GM23338 (cell line): ENCODE measurements at regions not wholly inside any gene's neighbourhood (a gene's known extent, or its start where the extent isn't known, plus 50 kb on each side); places are given as distances from the start of the nearest gene placed in this dataset.

ENCODE experiments used
- ATAC-seq: fragments of 200-7000 bp; cut with Tn5 transposase; 3 replicates; pipeline ENCODE4 v1.9.1; 2020
- DNase-seq: peaks from one replicate; pipeline ENCODE4 v3.0.0-alpha.2; 2015; ENCODE audit warnings: low spot score
- H2AFZ ChIP-seq: fragments of 200-600 bp; sonication (generic); 2 replicates; pipeline ENCODE4 v1.8.0; 2016; ENCODE audit warnings: antibody characterized with exemption, mild to moderate bottlenecking, moderate library complexity
- H3F3A ChIP-seq: fragments of 200-600 bp; sonication (generic); replicated peaks from 2 replicates; pipeline ENCODE4 v1.8.0; 2017; ENCODE audit warnings: antibody characterized with exemption, mixed run types, low read depth
- H3K27ac ChIP-seq: fragments of 200-600 bp; sonication (generic); 2 replicates; pipeline ENCODE4 v1.6.1; 2016; ENCODE audit warnings: low read depth
- H3K27me3 ChIP-seq: fragments of 200-600 bp; sonication (generic); 2 replicates; pipeline ENCODE4 v1.8.0; 2016; ENCODE audit warnings: mild to moderate bottlenecking, mixed run types, moderate library complexity; ENCODE audit not compliant: insufficient read depth
- H3K36me3 ChIP-seq: fragments of 200-600 bp; sonication (generic); 2 replicates; pipeline ENCODE4 v1.8.0; 2016; ENCODE audit warnings: mild to moderate bottlenecking; ENCODE audit not compliant: insufficient read depth
- H3K4me1 ChIP-seq: fragments of 200-600 bp; sonication (generic); 2 replicates; pipeline ENCODE4 v1.8.0; 2016; ENCODE audit warnings: mild to moderate bottlenecking, moderate library complexity; ENCODE audit not compliant: insufficient read depth
- H3K4me2 ChIP-seq: fragments of 200-600 bp; sonication (generic); 2 replicates; pipeline ENCODE4 v1.7.1; 2017; ENCODE audit warnings: mixed run types
- H3K4me3 ChIP-seq: fragments of 200-600 bp; sonication (generic); 2 replicates; pipeline ENCODE4 v1.6.1; 2016; ENCODE audit warnings: mixed run types
- H3K79me2 ChIP-seq: fragments of 200-600 bp; sonication (generic); replicated peaks from 2 replicates; pipeline ENCODE4 v1.8.0; 2017; ENCODE audit warnings: mild to moderate bottlenecking; ENCODE audit not compliant: insufficient read depth
- H3K9me2 ChIP-seq: fragments of 200-600 bp; sonication (generic); 2 replicates; pipeline ENCODE4 v1.8.0; 2017; ENCODE audit not compliant: insufficient read depth
- H4K20me1 ChIP-seq: fragments of 200-600 bp; sonication (generic); replicated peaks from 2 replicates; pipeline ENCODE4 v1.8.0; 2017; ENCODE audit warnings: mild to moderate bottlenecking; ENCODE audit not compliant: insufficient read depth
- H3K27ac Mint-ChIP-seq: 2 replicates; pipeline ENCODE4 v1.8.0; 2020; ENCODE audit warnings: inconsistent platforms, mild to moderate bottlenecking, moderate library complexity, mixed read lengths
- H3K27me3 Mint-ChIP-seq: 3 replicates; pipeline ENCODE4 v1.8.0; 2022; ENCODE audit warnings: low read depth, mild to moderate bottlenecking, moderate library complexity, mixed read lengths, inconsistent platforms; ENCODE audit not compliant: insufficient read depth, poor library complexity
- H3K36me3 Mint-ChIP-seq: 3 replicates; pipeline ENCODE4 v1.8.0; 2021; ENCODE audit warnings: low read depth, mild to moderate bottlenecking, inconsistent platforms, moderate library complexity, mixed read lengths
- H3K4me1 Mint-ChIP-seq: 3 replicates; pipeline ENCODE4 v1.8.0; 2020; ENCODE audit warnings: mild to moderate bottlenecking, inconsistent platforms, mixed read lengths
- H3K4me3 Mint-ChIP-seq: 3 replicates; pipeline ENCODE4 v1.8.0; 2021; ENCODE audit warnings: moderate library complexity, mild to moderate bottlenecking, inconsistent platforms, mixed read lengths
- H3K9me3 Mint-ChIP-seq: 3 replicates; pipeline ENCODE4 v1.8.0; 2020; ENCODE audit warnings: moderate library complexity, mild to moderate bottlenecking, inconsistent platforms, mixed read lengths
- CREB1 ChIP-seq: fragments of 250-450 bp; sonication (Bioruptor Pico); IDR thresholded peaks from 2 replicates; pipeline ENCODE4 v1.5.0; 2020; ENCODE audit warnings: low read depth, mild to moderate bottlenecking, moderate library complexity
- CTCF ChIP-seq, 2 experiments: fragments of 200-600 bp in 1 of 2; sonication (generic) in 1 of 2; conservative IDR thresholded peaks; 2 replicates each; pipeline versions ENCODE4 v1.5.1 to v1.6.1; 2016 to 2017; ENCODE audit warnings: antibody characterized with exemption in 2 of 2, low read depth in 2 of 2, mild to moderate bottlenecking in 2 of 2, moderate library complexity in 1 of 2
- EZH2 ChIP-seq: fragments of 200-600 bp; sonication (generic); IDR thresholded peaks from one replicate; pipeline ENCODE4 v1.8.0; 2017; ENCODE audit warnings: antibody characterized with exemption, mild to moderate bottlenecking, low read depth; ENCODE audit not compliant: unreplicated experiment
- EZH2phosphoT487 ChIP-seq: fragments of 200-600 bp; sonication (generic); IDR thresholded peaks from one replicate; pipeline ENCODE4 v1.8.1; 2018; ENCODE audit warnings: antibody characterized with exemption; ENCODE audit not compliant: unreplicated experiment
- JUNB ChIP-seq: IDR thresholded peaks from one replicate; pipeline ENCODE4 v1.6.1; 2016; ENCODE audit warnings: antibody characterized with exemption; ENCODE audit not compliant: unreplicated experiment
- NANOG ChIP-seq: IDR thresholded peaks from 2 replicates; pipeline ENCODE4 v1.6.1; 2016; ENCODE audit warnings: antibody characterized with exemption, borderline replicate concordance
- POLR2AphosphoS5 ChIP-seq: IDR thresholded peaks from 2 replicates; pipeline ENCODE4 v1.6.1; 2016; ENCODE audit warnings: antibody characterized with exemption, low read depth
- REST ChIP-seq: IDR thresholded peaks from one replicate; pipeline ENCODE4 v1.6.1; 2018; ENCODE audit warnings: antibody characterized with exemption; ENCODE audit not compliant: unreplicated experiment
- STAT1 ChIP-seq: IDR thresholded peaks from one replicate; pipeline ENCODE4 v1.6.1; 2016; ENCODE audit warnings: antibody characterized with exemption; ENCODE audit not compliant: unreplicated experiment
- ZNF114 ChIP-seq: fragments of 250-450 bp; sonication (Bioruptor Pico); IDR thresholded peaks from 2 replicates; pipeline ENCODE4 v1.5.0; 2020; ENCODE audit warnings: mild to moderate bottlenecking, moderate library complexity
- ZNF331 ChIP-seq: fragments of 250-450 bp; sonication (Bioruptor Pico); IDR thresholded peaks from 2 replicates; pipeline ENCODE4 v1.5.0; 2020; ENCODE audit warnings: low read depth, mild to moderate bottlenecking, moderate library complexity
- ZNF462 ChIP-seq: fragments of 250-450 bp; sonication (Bioruptor Pico); IDR thresholded peaks from 2 replicates; pipeline ENCODE4 v1.5.0; 2020; ENCODE audit warnings: mild to moderate bottlenecking, moderate library complexity

- TF ChIP-seq ZNF462 (no peak), STAT1 (no peak), CREB1 (CRISPR knock-in tag) (no peak), CTCF (conservative IDR thresholded peaks at IDR 0.05; ENCODE audit: low read depth in 2 of 2) (no peak), ZNF114 (CRISPR knock-in tag) (no peak), NANOG (no peak), ZNF331 (CRISPR knock-in tag) (no peak), POLR2AphosphoS5 (no peak), EZH2phosphoT487 (no peak), EZH2 (no peak)
Observed at GRCh38 chr11:23263466-23263865, 403.2 kb upstream of the CCDC179 start (continued).

- H3K27ac ChIP-seq = no peak overlapping the region
- H3K4me3 ChIP-seq = no peak overlapping the region
- no peaks in the 10 kb centered on the region for H3K36me3 ChIP-seq
- Mint-ChIP-seq H3K36me3 (no peaks in the 10 kb centered on the region), H3K27me3 (peaks cover 2% of the 10 kb centered on the region), H3K9me3 (no peaks in the 10 kb centered on the region), H3K4me1 (no peaks in the 10 kb centered on the region; the same call in 2 of the 3 replicates), H3K27ac (no peak overlapping the region), H3K4me3 (no peak overlapping the region)
- H3K9me2 ChIP-seq = no peaks in the 10 kb centered on the region
- H3K27me3 ChIP-seq = no peaks in the 10 kb centered on the region
- H4K20me1 ChIP-seq = no peaks in the 10 kb centered on the region
- TF ChIP-seq CTCF (conservative IDR thresholded peaks at IDR 0.05; ENCODE audit: low read depth in 2 of 2) = no peak
- no peak for TF ChIP-seq REST
- no peak for TF ChIP-seq ZNF331 (CRISPR knock-in tag)
- no peak for TF ChIP-seq JUNB
- TF ChIP-seq EZH2phosphoT487 = no peak
- TF ChIP-seq STAT1 = no peak
- no peak for DNase-seq
- no peaks in the 10 kb centered on the region for H3F3A ChIP-seq
- ATAC-seq = no peak
- no peak overlapping the region for H3K4me2 ChIP-seq
- H3K4me1 ChIP-seq = no peaks in the 10 kb centered on the region
- no peaks in the 10 kb centered on the region for H3K79me2 ChIP-seq
- no peak overlapping the region for H2AFZ ChIP-seq
Observed at GRCh38 chr11:23272095-23272494, 411.8 kb upstream of the CCDC179 start.
